NB4 (cell line): ENCODE measurements at regions not wholly inside any gene's neighbourhood (a gene's known extent, or its start where the extent isn't known, plus 50 kb on each side); places are given as distances from the start of the nearest gene placed in this dataset.
A peak's percentile ranks its signal among the peaks of the same experiment; 100 is the strongest.

Experiments used
- DNase-seq: peaks from one replicate; pipeline ENCODE4 v3.0.0; 2010; ENCODE audit warnings: low read depth
- H3K4me3 ChIP-seq: one replicate; pipeline ENCODE4 v1.5.1; 2011; ENCODE audit warnings: mild to moderate bottlenecking, low read depth, low read length, moderate library complexity
- MYC ChIP-seq: IDR thresholded peaks from 2 replicates; pipeline ENCODE4 v1.6.1; 2011; ENCODE audit warnings: low read depth, low read length
- POLR2A ChIP-seq: IDR thresholded peaks from 2 replicates; pipeline ENCODE4 v1.6.1; 2011; ENCODE audit warnings: mild to moderate bottlenecking; ENCODE audit not compliant: insufficient read length; ENCODE audit errors: extremely low read depth
- TF ChIP-seq, protein P1 (sequence below): IDR thresholded peaks from one replicate; pipeline ENCODE4 v1.5.1; 2012; ENCODE audit warnings: low read depth, low read length
- TF ChIP-seq, protein P2 (sequence below): IDR thresholded peaks from 2 replicates; pipeline ENCODE4 v1.6.1; 2011; ENCODE audit warnings: low read depth, low read length

DNA sequence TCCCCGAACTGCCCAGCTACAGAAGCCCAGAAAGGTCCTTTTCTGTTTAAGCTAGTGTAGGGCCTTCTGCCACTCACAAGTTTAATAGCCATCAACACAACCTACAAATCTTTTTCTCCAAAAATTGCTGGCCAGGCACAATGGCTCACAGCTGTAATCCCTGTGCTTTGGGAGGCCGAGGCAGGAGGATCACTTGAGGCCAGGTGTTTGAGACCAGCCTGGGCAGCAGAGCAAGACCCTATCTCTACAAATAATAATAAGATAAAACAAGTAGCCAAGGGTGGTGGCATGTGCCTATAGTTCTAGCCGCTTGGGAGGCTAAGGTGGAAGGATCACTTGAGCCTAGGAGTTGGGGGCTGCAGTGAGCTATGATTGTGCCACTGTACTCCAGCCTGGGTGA, 176.4 kb downstream of the HSD17B3 start:
- no peak for DNase-seq
- no peak overlapping the region for H3K4me3 ChIP-seq
- TF ChIP-seq, protein P1, sequence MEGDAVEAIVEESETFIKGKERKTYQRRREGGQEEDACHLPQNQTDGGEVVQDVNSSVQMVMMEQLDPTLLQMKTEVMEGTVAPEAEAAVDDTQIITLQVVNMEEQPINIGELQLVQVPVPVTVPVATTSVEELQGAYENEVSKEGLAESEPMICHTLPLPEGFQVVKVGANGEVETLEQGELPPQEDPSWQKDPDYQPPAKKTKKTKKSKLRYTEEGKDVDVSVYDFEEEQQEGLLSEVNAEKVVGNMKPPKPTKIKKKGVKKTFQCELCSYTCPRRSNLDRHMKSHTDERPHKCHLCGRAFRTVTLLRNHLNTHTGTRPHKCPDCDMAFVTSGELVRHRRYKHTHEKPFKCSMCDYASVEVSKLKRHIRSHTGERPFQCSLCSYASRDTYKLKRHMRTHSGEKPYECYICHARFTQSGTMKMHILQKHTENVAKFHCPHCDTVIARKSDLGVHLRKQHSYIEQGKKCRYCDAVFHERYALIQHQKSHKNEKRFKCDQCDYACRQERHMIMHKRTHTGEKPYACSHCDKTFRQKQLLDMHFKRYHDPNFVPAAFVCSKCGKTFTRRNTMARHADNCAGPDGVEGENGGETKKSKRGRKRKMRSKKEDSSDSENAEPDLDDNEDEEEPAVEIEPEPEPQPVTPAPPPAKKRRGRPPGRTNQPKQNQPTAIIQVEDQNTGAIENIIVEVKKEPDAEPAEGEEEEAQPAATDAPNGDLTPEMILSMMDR = no peak
- TF ChIP-seq POLR2A (no peak), MYC (no peak)
- TF ChIP-seq, protein P2, sequence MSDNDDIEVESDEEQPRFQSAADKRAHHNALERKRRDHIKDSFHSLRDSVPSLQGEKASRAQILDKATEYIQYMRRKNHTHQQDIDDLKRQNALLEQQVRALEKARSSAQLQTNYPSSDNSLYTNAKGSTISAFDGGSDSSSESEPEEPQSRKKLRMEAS = no peak

DNA sequence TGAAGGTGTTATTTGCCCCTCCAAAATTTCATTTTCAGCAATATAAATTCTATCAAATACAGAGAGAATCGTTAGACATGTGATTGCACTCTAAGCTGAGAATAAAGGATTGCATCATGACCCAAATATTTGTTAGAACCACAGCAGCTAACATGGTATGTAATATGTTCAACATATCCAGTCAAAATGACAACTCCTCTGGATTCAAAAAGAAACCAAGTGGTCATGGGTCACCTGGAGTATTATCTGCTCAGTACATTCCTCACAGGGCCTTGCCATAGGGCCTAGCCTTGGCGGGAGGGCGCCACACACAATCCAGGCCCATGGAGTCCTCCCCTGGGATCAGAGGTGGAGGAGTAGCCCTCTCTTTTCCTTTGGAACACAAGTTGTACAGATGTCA, 179.2 kb downstream of the HSD17B3 start:
- DNase-seq = no peak
- TF ChIP-seq, protein P1 = no peak
- TF ChIP-seq POLR2A (no peak), MYC (no peak)
- TF ChIP-seq, protein P2 = no peak
- H3K4me3 ChIP-seq = no peak overlapping the region

DNA sequence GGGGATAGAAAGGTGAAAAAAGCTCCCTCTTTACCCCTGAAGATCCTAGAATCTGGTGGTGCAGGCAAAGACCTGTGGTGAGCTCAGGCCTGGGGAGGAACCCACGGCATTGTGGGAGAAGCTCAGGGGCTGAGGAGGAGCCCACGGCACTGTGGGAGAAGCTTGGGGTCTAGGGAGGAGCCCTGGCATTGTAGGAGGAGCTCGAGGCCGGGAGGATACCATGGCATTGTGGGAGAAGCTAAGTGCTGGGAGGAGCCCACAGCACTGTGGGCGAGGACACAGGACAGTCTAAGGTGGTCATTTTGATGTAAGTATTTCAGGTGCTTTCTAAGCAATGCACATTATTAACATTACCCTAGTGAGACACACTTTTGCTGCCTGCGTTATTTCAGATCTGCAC, 179.7 kb downstream of the HSD17B3 start:
- no peak for DNase-seq
- H3K4me3 ChIP-seq = no peak overlapping the region
- no peak for TF ChIP-seq POLR2A
- TF ChIP-seq, protein P2 = no peak
- TF ChIP-seq MYC = no peak
- TF ChIP-seq, protein P1 = no peak

DNA sequence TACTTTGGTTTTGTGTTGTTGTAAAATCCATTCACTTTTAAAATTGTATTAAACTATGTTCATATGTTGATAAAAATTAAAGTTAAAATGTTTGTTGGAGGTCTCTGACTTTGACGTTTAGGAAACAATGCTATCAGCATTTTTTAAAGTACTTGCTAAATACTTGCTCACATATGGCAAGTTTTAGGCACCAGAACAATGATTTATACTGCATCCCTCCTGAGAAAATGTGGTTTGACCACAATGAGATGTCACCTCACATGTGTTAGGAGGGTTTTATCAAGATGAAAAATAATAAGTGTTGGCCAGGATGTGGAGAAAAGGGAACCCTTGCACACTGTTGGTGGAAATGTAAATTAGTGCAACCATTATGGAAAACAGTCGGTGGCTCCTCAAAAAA, 180.8 kb downstream of the HSD17B3 start:
- no peak overlapping the region for H3K4me3 ChIP-seq
- DNase-seq = peak; percentile 47
- TF ChIP-seq MYC (no peak), POLR2A (no peak)
- TF ChIP-seq, protein P2 = no peak
- TF ChIP-seq, protein P1 = no peak

DNA sequence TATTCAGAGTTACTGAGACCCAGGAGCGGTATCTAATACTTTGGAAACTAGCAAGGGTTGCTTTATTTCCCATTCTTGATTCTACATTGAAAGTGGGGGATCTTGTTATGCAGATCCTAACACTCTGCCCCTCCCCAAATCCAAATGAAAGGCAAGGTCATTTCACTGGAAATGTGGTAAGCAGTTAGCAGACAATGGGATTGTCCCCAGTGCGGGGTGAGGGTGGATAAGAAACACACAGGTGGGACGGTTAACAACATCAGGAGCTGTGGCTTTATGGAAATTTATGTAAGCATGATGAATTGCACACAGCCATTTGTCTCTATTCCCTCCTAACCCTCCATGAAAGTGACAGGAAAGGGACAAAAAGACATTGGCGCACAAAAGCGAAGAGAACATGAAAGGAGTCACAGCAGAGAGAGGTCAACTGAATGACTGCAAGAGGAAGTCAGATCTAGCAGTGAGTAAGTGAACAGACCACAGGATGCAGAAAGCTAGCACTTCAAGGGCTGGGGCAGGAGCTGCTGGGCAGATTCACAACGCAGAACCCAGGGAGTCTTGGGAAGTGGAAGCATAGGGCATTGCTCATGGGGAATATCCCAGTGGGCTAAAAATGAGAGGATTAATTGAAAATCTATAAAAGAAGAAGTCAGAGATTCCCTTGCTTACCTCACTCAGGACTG, 184.4 kb downstream of the HSD17B3 start:
- peak; percentile 75 for DNase-seq
- no peak overlapping the region for H3K4me3 ChIP-seq
- TF ChIP-seq POLR2A = no peak
- TF ChIP-seq, protein P2 = no peak
- TF ChIP-seq, protein P1 = no peak
